Mesothelial cell of epicardium (in vitro differentiated cells): ENCODE measurements at regions not wholly inside any gene's neighbourhood (a gene's known extent, or its start where the extent isn't known, plus 50 kb on each side); places are given as distances from the start of the nearest gene placed in this dataset.
"Not testable (repeated sequence)": the region's sequence is repeated elsewhere in the genome, so short reads cannot be mapped to it uniquely, and the experiment has no call there.

ENCODE experiments used
- DNase-seq, 2 experiments: peaks; one replicate each; pipeline ENCODE4 v3.0.0; 2021; ENCODE audit warnings: low spot score in 2 of 2; ENCODE audit not compliant: unreplicated experiment in 2 of 2
- H3K27ac Mint-ChIP-seq: 2 replicates; pipeline ENCODE4 v1.8.0; 2021; ENCODE audit warnings: mixed read lengths
- H3K27me3 Mint-ChIP-seq: 2 replicates; pipeline ENCODE4 v1.8.0; 2021; ENCODE audit warnings: low read depth, mixed read lengths
- H3K36me3 Mint-ChIP-seq: 2 replicates; pipeline ENCODE4 v1.8.0; 2021; ENCODE audit warnings: mixed read lengths
- H3K4me1 Mint-ChIP-seq: 2 replicates; pipeline ENCODE4 v1.8.0; 2021; ENCODE audit warnings: mixed read lengths
- H3K4me3 Mint-ChIP-seq: 2 replicates; pipeline ENCODE4 v1.8.0; 2021; ENCODE audit warnings: mild to moderate bottlenecking, moderate library complexity, mixed read lengths
- H3K9me3 Mint-ChIP-seq: 2 replicates; pipeline ENCODE4 v1.8.0; 2021; ENCODE audit warnings: mixed read lengths
- TF ChIP-seq, protein P1 (sequence below): fragments of 200-600 bp; sonication (generic); IDR thresholded peaks from one replicate; pipeline ENCODE4 v1.5.0; 2021; ENCODE audit warnings: antibody characterized with exemption; ENCODE audit not compliant: unreplicated experiment

DNA sequence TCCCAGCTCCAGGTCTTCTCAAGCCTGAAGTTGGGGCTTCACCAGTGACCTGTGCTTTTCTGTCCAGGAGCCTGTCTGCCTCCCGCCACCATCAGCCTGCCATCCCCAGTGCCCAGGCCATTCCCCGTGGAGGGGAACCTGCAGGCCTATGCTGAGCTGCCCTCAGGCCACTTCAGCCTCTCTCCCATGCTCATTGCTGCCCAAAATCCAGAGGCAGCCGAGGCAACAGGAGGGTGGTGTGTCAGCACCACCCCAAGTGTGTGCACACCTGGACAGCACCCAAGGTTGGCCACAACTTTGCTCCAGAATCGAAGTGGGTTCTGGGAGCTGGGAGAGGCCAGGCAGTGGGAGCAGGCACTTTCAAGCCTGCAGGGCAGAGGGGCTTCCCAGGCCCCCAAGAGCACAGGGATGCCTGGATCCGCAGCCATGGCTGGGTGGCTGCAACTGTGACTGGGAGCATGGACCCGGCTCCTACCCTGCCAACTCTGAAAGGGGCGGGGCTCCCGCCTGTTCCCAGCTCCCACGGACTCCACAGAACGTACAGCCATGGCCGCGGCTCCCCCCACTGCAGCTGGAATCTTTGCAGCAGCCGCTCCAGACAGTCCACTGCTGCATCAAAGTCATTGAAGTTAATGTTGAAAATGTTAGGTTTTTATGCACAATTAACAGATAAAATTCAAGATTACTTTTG is 1747.0 kb downstream of the OLFM4 start:
- TF ChIP-seq, protein P1, sequence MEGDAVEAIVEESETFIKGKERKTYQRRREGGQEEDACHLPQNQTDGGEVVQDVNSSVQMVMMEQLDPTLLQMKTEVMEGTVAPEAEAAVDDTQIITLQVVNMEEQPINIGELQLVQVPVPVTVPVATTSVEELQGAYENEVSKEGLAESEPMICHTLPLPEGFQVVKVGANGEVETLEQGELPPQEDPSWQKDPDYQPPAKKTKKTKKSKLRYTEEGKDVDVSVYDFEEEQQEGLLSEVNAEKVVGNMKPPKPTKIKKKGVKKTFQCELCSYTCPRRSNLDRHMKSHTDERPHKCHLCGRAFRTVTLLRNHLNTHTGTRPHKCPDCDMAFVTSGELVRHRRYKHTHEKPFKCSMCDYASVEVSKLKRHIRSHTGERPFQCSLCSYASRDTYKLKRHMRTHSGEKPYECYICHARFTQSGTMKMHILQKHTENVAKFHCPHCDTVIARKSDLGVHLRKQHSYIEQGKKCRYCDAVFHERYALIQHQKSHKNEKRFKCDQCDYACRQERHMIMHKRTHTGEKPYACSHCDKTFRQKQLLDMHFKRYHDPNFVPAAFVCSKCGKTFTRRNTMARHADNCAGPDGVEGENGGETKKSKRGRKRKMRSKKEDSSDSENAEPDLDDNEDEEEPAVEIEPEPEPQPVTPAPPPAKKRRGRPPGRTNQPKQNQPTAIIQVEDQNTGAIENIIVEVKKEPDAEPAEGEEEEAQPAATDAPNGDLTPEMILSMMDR: no peak
- H3K27ac Mint-ChIP-seq: no peak overlapping the region
- no peaks in the 10 kb centered on the region for H3K27me3 Mint-ChIP-seq
- no peaks in the 10 kb centered on the region for H3K36me3 Mint-ChIP-seq
- DNase-seq: no peak
- H3K4me1 Mint-ChIP-seq: no peaks in the 10 kb centered on the region
- peaks cover 26% of the 10 kb centered on the region for H3K9me3 Mint-ChIP-seq
- no peak overlapping the region for H3K4me3 Mint-ChIP-seq

GRCh38 chr13:54787754-54788153 is 1759.1 kb downstream of the OLFM4 start:
- H3K9me3 Mint-ChIP-seq: peaks cover 5% of the 10 kb centered on the region
- H3K36me3 Mint-ChIP-seq: no peaks in the 10 kb centered on the region
- H3K27me3 Mint-ChIP-seq: no peaks in the 10 kb centered on the region
- no peak overlapping the region for H3K27ac Mint-ChIP-seq
- no peak for DNase-seq
- H3K4me3 Mint-ChIP-seq: no peak overlapping the region
- no peaks in the 10 kb centered on the region for H3K4me1 Mint-ChIP-seq
- TF ChIP-seq, protein P1: no peak

GRCh38 chr13:54799621-54800226 is 1771.1 kb downstream of the OLFM4 start:
- Mint-ChIP-seq H3K9me3 (peaks cover 6% of the 10 kb centered on the region), H3K4me1 (no peaks in the 10 kb centered on the region), H3K4me3 (no peak overlapping the region), H3K27me3 (no peaks in the 10 kb centered on the region), H3K27ac (no peak overlapping the region), H3K36me3 (no peaks in the 10 kb centered on the region)
- TF ChIP-seq, protein P1: no peak
- DNase-seq: no peak

DNA sequence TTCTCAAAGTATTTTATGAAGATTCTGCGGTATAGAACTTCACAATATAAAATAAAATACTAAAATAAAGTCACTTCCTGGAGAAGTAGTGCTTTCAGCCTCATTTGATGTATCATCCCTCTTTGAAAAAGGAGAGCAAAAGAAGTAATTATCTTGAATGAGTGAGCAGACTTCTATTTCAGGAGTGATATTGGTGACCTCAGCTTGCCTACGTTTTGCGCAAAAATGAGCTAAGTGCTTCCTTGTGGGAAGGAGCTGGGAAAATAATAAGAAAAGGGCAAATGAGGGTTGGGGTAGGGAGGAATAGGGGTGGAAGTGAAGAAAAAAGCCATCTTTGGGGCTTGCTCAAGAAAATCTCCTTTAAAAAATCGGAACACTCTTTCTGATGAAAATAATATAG is 1773.6 kb downstream of the OLFM4 start:
- H3K4me3 Mint-ChIP-seq: no peak overlapping the region
- DNase-seq: no peak
- H3K27me3 Mint-ChIP-seq: no peaks in the 10 kb centered on the region
- TF ChIP-seq, protein P1: no peak
- no peak overlapping the region for H3K27ac Mint-ChIP-seq
- H3K9me3 Mint-ChIP-seq: peaks cover 6% of the 10 kb centered on the region
- H3K36me3 Mint-ChIP-seq: no peaks in the 10 kb centered on the region
- no peaks in the 10 kb centered on the region for H3K4me1 Mint-ChIP-seq

DNA sequence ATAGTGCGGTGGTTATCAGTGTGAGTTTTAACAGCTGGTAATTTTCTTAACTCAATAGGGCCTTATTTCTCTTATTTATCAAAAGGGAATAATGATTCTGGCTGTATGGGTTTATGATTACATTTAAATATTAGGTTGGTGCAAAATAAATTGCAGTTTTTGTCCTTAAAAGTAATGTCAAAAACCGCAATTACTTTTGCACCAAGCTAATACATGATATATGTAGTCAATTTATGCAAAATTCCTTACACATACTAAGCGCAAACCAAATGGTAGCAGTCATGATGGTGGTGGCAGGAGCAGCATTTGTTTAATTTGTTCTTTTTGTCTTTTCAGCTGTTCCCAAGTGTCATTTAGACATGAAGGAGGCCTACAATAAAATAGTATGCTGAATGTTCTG is 1777.1 kb downstream of the OLFM4 start:
- H3K9me3 Mint-ChIP-seq: peaks cover 2% of the 10 kb centered on the region
- no peaks in the 10 kb centered on the region for H3K36me3 Mint-ChIP-seq
- H3K27me3 Mint-ChIP-seq: no peaks in the 10 kb centered on the region
- H3K4me3 Mint-ChIP-seq: no peak overlapping the region
- DNase-seq: no peak
- H3K4me1 Mint-ChIP-seq: no peaks in the 10 kb centered on the region
- H3K27ac Mint-ChIP-seq: no peak overlapping the region
- TF ChIP-seq, protein P1: no peak

- not testable (repeated sequence) for H3K27me3 Mint-ChIP-seq, H3K36me3 Mint-ChIP-seq, H3K4me3 Mint-ChIP-seq, H3K27ac Mint-ChIP-seq, DNase-seq, H3K4me1 Mint-ChIP-seq
- peaks cover 31% of the 10 kb centered on the region for H3K9me3 Mint-ChIP-seq
Observed at GRCh38 chr13:54821938-54822470, 1793.4 kb downstream of the OLFM4 start.

GRCh38 chr13:54829391-54830068 is 1800.9 kb downstream of the OLFM4 start:
- H3K4me1 Mint-ChIP-seq, H3K27me3 Mint-ChIP-seq, H3K36me3 Mint-ChIP-seq, H3K27ac Mint-ChIP-seq, H3K4me3 Mint-ChIP-seq, DNase-seq: not testable (repeated sequence)
- peaks cover 27% of the 10 kb centered on the region for H3K9me3 Mint-ChIP-seq
